Endothelial cell of umbilical vein (primary cell): ENCODE measurements at regions not wholly inside any gene's neighbourhood (a gene's known extent, or its start where the extent isn't known, plus 50 kb on each side); places are given as distances from the start of the nearest gene placed in this dataset.

Source experiments
- EZH2 ChIP-seq: IDR thresholded peaks from 2 replicates; pipeline ENCODE4 v1.6.1; 2012; ENCODE audit warnings: borderline replicate concordance, low read depth, mild to moderate bottlenecking, moderate library complexity, low read length, inconsistent platforms; ENCODE audit not compliant: severe bottlenecking
- POLR2A ChIP-seq: IDR thresholded peaks from 2 replicates; pipeline ENCODE4 v1.6.1; 2012; ENCODE audit warnings: low read depth, mild to moderate bottlenecking, control low read depth, low read length
- POLR2AphosphoS5 ChIP-seq: IDR thresholded peaks from 2 replicates; pipeline ENCODE4 v1.6.1; 2012; ENCODE audit warnings: low read depth, mild to moderate bottlenecking, control low read depth, low read length, moderate library complexity; ENCODE audit not compliant: insufficient read depth
- TF ChIP-seq, protein P1 (sequence below), 2 donors: IDR thresholded peaks; 1 replicate in 1 of 2; 2 replicates in 1 of 2; pipeline ENCODE4 v1.5.1; 2011; ENCODE audit warnings: low read length in 2 of 2, mild to moderate bottlenecking in 2 of 2, moderate library complexity in 2 of 2, control low read depth in 1 of 2, inconsistent platforms in 1 of 2, low read depth in 1 of 2; ENCODE audit not compliant: insufficient read depth in 1 of 2; ENCODE audit errors: extremely low read depth in 1 of 2

DNA sequence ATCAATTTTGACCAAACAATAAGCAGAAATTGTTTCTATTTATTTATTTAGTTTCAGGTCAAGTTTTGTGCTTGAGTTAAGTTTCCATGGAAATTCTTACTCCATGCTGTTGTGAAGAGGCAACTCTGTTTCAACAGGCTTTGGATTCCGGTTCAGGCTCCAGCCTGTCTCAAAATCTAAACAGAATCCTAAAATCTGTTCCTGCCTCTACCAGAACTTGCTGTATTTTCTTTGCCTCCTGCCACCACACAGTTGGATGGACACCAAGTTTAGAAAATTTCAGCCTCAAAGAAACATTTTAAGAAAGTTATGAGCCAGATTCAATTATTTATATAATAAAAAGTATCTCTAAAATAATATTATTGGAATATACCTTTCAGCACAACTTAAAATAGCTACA, 330.9 kb downstream of the FOXG1 start:
- TF ChIP-seq, protein P1, sequence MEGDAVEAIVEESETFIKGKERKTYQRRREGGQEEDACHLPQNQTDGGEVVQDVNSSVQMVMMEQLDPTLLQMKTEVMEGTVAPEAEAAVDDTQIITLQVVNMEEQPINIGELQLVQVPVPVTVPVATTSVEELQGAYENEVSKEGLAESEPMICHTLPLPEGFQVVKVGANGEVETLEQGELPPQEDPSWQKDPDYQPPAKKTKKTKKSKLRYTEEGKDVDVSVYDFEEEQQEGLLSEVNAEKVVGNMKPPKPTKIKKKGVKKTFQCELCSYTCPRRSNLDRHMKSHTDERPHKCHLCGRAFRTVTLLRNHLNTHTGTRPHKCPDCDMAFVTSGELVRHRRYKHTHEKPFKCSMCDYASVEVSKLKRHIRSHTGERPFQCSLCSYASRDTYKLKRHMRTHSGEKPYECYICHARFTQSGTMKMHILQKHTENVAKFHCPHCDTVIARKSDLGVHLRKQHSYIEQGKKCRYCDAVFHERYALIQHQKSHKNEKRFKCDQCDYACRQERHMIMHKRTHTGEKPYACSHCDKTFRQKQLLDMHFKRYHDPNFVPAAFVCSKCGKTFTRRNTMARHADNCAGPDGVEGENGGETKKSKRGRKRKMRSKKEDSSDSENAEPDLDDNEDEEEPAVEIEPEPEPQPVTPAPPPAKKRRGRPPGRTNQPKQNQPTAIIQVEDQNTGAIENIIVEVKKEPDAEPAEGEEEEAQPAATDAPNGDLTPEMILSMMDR (IDR thresholded peaks at IDR 0.05; ENCODE audit: extremely low read depth in 1 of 2, insufficient read depth in 1 of 2, low read depth in 1 of 2, low read length in 2 of 2): no peak
- TF ChIP-seq POLR2AphosphoS5 (no peak), POLR2A (no peak), EZH2 (no peak)
